GM20000 (cell line): ENCODE measurements at regions not wholly inside any gene's neighbourhood (a gene's known extent, or its start where the extent isn't known, plus 50 kb on each side); places are given as distances from the start of the nearest gene placed in this dataset.

ENCODE experiments used
- DNase-seq: peaks from one replicate; pipeline ENCODE4 v3.0.0; 2012; ENCODE audit warnings: low spot score
- TF ChIP-seq, protein P1 (sequence below): IDR thresholded peaks from 2 replicates; pipeline ENCODE4 v1.5.1; 2012; ENCODE audit warnings: mild to moderate bottlenecking, control low read depth; ENCODE audit errors: extremely low read depth, missing control alignments

GRCh38 chr6:40028449-40028848 is 94.2 kb upstream of the MOCS1 start:
- DNase-seq: no peak
- TF ChIP-seq, protein P1, sequence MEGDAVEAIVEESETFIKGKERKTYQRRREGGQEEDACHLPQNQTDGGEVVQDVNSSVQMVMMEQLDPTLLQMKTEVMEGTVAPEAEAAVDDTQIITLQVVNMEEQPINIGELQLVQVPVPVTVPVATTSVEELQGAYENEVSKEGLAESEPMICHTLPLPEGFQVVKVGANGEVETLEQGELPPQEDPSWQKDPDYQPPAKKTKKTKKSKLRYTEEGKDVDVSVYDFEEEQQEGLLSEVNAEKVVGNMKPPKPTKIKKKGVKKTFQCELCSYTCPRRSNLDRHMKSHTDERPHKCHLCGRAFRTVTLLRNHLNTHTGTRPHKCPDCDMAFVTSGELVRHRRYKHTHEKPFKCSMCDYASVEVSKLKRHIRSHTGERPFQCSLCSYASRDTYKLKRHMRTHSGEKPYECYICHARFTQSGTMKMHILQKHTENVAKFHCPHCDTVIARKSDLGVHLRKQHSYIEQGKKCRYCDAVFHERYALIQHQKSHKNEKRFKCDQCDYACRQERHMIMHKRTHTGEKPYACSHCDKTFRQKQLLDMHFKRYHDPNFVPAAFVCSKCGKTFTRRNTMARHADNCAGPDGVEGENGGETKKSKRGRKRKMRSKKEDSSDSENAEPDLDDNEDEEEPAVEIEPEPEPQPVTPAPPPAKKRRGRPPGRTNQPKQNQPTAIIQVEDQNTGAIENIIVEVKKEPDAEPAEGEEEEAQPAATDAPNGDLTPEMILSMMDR: no peak

DNA sequence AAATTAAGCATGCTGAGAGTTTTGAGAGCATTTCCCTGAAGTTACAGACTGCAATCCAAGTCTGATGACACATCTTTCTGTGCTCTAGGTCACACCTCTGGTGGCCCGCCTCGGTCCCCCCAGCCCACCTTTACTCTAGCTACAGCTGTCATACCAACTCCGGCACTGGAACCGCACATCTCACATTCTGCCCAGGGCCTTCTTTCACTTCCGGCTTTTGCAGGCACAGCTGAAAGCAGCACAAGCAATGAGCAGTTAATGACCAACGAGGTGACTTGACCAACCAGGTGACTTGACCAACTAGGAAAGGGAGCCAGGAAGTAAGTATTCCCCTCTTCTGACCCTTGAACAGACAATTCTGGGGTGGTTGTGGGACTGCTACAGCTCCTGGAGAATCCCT is 88.6 kb upstream of the MOCS1 start:
- TF ChIP-seq, protein P1: no peak
- DNase-seq: no peak

DNA sequence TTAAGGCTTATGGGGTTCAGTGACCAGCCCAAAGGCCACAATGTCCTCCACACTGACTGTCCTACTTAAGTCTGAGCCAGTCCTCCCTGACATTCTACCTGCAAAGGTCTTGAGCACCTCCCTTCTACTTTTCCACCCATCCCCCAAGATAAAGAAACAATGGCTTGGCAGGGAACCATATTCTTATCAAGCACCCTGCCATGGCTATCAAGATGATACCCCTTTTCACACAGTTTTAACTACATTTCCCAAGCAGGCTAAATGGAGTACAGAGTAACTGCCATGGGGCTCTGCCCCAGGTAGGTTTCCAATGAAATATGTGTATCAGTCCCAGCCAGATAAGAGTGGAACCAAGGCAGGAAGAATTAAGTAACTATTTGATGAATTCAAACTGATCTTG is 85.9 kb upstream of the MOCS1 start:
- TF ChIP-seq, protein P1: no peak

GRCh38 chr6:40015530-40015929 is 81.3 kb upstream of the MOCS1 start:
- no peak for DNase-seq
- TF ChIP-seq, protein P1: no peak

More for the DNA sequence above, 85.9 kb upstream of the MOCS1 start:
- no peak for DNase-seq

- no peak for DNase-seq
- TF ChIP-seq, protein P1: no peak
These were observed 77.6 kb upstream of the MOCS1 start for GRCh38 chr6:40011844-40012243.

GRCh38 chr6:40000964-40001515 is 66.8 kb upstream of the MOCS1 start:
- TF ChIP-seq, protein P1: no peak
- no peak for DNase-seq

DNA sequence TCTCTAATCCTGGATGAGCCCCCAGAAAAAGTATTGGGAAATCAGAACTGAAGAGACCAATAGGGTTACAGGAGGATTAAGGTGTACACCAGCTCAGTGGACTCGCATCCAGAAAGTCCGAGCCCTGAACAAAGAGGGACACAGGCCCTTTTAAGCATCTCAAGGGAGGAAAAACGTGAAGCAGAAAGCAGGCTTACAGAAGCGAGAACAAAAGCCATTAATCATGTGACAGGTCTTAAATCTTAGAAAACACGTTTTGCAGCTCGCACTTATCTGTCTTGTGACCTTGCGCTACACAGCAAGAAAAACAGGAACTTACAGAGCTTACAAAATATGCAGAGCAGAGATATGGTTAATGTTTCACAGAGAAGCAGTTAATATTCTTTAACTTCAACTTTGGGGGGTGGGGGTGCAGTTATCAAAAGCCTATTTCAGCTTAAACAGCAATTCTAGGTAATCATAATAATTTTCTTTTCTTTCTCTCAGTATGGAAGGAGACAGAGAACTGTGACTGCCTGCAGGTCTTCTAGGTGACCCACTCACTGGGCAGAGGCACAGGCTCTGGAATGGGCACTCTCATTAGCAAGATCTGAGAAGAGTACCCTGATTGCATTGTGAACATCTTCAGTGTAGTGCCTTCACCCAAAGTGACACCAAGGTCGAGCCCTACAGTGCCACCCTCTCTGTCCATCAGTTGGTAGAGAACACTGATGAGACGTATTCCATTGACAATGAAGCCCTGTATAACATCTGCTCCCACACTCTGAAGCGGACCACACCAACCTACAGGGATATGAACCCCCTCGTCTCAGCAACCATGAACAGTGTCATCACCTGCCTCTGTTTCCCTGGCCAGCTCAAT is 65.0 kb upstream of the MOCS1 start:
- TF ChIP-seq, protein P1: no peak
- no peak for DNase-seq
